Loucy (cell line): ENCODE measurements at regions not wholly inside any gene's neighbourhood (a gene's known extent, or its start where the extent isn't known, plus 50 kb on each side); places are given as distances from the start of the nearest gene placed in this dataset.

Source experiments
- CTCF ChIP-seq: fragments of 200-600 bp; sonication (generic); conservative IDR thresholded peaks from 2 replicates; pipeline ENCODE4 v1.5.1; 2014; ENCODE audit warnings: mild to moderate bottlenecking, antibody characterized with exemption, low read length
- EZH2phosphoT487 ChIP-seq: fragments of 200-600 bp; IDR thresholded peaks from 2 replicates; pipeline ENCODE4 v1.6.1; 2018; ENCODE audit warnings: antibody characterized with exemption, mild to moderate bottlenecking, moderate library complexity, borderline replicate concordance

GRCh38 chr6:96715608-96716007 is 121.7 kb downstream of the GPR63 start:
- TF ChIP-seq CTCF (no peak), EZH2phosphoT487 (no peak)
